HG03575 (cell line): ENCODE measurements at regions not wholly inside any gene's neighbourhood (a gene's known extent, or its start where the extent isn't known, plus 50 kb on each side); places are given as distances from the start of the nearest gene placed in this dataset.

Experiments used
- ATAC-seq: cut with Tn5 transposase; IDR thresholded peaks from one replicate; pipeline ENCODE4 v1.9.1; 2021; ENCODE audit not compliant: unreplicated experiment, insufficient number of reproducible peaks, low FRiP score; ENCODE audit errors: extremely low read depth

DNA sequence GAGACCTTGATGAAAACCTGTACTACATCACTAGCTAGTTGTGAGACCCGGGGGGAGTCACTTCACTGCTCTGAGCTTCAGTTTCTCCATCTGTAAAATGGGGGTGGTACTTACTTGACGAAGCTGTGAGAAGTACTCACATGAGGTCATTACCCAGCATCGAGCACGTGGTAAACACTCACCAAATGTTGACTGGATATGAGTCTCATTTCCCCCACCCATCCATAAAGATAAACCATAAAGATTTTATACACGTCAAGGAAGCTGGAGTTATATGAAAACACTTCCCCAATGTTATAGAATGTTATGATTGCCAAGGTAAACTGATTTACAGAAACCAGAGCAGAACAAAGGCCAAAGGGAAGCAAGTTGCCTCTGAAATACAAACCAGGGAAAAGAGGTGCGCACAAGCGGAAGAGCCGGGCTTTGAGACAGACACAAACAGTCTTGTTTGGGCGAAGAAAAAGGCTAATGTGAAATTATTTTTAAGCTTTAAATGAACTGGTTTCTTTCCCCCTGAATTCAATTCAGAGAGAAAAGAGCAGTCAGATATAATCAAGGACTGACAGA is 536.8 kb downstream of the MED13L start:
- no peak for ATAC-seq

DNA sequence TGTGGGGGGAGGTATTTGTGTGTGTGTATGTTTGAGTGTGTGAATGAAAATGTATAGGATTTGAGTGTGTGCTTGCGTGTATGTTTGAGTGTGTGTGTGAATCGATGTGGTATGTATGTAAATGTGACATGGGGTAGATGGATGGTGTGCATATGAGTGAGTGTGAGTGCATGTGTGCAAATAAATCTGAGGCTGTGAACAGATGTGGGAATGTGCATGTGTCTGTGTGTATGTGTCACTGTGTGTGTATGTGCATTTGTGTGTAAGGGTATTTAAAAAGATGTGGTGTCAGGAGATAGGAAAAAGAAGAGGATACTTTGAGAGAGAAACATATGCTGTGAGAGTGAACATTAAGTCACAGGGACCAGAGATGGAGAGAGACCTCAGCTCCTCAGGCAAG is 539.6 kb downstream of the MED13L start:
- no peak for ATAC-seq

DNA sequence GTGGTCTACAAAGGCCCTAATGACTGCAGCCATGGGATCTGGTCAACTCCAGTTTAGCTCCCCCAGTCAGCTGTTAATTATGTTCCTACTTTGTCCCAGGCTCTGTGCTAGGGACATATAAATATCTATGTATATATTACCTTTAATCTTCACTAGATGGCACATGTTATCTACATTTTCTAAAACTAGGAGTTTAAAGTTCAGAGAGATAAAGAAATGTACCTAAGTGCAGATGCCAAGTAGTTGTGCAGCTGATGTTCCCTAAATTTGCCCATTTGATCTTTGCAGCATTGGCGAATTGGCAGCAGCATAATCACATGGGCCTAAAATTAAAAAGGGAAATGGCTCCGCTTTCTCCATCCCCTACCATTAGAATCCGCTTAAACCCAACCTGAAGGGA is 541.1 kb downstream of the MED13L start:
- ATAC-seq, result no peak

DNA sequence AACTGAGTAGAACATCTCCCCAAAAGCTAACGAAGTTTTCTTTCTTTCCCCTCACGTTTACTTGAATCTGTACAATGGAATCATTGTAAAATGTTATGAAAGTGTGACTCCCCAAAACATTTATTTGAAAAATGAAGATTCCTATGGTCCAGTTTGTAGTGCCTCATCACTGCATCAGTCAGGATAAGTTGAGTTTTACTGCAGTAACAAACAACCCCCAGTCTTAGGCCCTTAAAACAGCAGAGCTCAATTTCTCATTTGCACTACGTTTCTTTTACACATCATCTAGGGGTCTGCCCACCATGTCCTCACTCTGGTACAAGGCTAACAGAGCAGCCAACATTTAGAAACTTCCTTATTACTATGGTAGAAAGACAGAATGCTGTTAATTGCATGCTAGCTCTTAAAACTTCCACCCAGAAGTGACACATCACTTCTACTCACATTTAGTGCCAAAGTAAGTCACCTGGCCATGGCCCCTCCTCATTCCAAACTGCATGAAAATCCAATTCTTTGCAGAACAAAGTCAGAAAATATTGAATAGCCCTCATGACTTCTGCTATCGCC is 546.4 kb downstream of the MED13L start:
- ATAC-seq, result no peak

DNA sequence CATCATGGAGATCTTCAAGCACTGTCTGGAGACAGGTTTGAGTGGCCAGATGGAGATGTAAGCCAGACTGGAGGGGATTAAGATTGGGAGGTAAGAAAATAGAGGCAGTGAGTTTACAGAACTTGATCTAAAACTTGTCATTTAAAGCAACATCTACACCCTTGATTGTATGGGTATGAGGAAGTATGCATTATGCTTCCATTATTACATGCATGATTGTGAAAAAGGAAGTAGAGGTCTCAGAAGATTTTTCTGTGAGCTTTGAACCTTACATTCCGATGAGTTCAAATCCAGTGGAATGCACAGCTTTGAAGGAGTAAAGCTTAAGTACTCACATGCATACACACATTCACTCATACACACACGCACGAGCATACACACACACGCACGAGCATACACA is 550.8 kb downstream of the MED13L start:
- ATAC-seq, result no peak

DNA sequence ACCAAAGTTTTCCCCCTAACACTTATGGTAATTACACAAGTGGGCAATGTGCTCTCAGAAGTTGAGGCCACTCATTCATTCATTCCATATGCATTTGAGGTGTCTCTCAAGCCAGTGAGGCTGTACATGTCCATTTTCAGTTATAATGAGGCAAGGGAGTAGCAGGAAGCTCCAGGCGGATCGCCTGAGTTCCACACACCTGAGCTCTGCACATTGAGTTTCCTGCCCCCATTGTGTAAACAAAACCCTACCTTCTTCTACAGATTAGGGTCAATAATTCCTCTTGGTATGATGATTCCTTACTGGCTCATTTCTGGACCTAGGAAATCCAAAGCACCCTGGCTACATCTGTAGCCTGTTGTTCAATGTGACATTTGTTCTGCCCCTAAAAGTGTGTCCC is 555.3 kb downstream of the MED13L start:
- ATAC-seq, result no peak

DNA sequence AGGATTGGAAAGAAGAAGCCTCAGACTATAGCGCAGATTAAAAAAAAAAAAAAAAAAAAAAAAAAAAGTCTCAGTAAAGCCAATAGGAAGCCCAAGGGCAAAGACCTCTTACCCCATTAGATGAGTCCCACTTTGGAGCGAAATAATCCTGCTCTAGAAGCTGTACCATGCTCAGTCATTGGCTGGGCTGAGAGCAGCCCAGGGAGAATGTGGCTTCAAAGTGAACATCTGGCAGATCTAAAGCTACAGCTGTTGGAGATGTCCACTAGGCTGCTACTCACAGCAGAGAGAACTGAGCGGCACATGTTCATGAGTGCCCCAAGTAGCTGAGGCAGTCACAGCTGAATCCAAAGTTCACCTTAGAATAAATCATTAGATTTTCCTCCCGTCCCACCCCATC is 560.9 kb downstream of the MED13L start:
- ATAC-seq, result no peak

DNA sequence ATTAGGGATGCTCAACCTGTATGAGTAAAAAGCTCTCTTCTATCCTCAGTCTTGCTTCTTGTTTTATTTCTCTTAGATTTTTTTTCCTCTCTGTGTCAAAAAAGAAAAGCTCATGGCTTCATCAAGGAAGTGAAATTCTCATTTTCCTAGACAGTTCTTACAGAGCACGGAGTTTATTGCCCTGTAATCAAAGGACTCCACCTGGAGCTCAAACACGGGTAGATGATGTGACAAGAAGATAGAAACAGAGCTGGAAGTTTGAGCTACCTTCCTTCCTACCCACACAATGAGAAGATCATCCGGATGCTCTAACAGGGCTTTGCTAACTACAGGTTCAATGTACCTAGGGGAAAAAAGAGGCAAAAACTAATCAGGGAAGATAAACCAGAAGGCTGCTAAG is 564.8 kb downstream of the MED13L start:
- ATAC-seq, result no peak

DNA sequence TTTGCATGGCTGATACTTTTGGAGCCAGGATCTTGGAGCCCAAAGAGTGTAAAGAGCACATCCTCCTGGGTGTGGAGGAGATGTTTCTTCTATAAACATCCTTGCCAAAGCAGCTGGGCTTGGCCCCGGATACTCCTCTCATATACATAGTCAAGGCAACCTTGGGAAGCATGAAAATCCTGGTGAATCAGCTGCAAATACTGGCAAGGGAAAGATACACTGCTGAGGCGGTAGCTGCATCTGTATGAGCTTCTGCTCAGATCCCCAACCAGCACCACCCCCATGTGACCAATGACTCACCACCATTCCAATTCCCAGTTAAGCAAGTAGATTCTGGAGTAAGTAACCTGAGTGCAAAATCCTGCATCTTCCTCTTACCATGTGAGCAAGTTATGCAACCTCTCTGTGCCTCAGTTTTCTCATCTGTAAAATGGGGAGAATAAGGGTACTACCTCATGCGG is 567.4 kb downstream of the MED13L start:
- no peak for ATAC-seq

DNA sequence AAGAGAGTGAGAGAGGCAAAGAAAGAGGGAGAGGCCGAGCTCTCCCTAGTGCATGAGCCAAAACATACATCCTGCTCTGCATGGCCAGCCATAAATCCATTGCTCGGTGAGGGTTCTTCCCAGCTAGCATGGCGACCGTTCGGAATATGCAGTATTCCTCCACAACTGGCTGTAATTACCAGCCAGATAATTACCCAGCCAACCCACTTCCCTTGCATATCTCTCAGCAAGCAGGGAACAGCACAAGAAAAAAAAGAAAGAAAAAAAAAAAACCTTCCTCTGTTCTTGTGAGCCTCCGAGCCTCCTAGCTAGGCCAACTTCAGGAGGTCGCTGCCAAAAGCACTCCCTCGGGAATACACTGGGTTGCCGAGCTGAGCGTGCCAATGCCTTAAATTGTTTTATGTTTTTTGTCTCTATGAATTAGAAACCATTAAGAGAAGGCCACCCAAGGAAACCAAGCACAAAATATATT is 567.9 kb downstream of the MED13L start:
- ATAC-seq, result no peak

DNA sequence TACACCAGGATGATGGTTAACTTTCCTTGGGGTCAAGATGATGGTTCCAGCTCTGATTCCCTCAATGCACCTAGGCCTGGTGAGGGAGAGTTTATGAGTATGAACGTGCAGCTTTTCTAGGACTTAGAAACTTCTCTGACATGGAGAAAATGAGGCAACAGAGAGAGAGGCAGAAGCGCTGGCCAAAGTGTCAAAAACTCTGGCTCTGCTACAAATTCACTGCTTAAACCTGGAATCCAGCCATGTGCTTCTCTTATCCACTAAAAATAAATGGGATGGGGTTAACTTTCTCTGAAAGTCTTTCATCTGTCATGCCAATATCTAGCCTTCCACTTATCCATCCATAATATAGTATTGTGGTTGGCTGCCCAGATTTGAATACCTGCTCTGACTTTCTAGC is 568.7 kb downstream of the MED13L start:
- ATAC-seq, result no peak

DNA sequence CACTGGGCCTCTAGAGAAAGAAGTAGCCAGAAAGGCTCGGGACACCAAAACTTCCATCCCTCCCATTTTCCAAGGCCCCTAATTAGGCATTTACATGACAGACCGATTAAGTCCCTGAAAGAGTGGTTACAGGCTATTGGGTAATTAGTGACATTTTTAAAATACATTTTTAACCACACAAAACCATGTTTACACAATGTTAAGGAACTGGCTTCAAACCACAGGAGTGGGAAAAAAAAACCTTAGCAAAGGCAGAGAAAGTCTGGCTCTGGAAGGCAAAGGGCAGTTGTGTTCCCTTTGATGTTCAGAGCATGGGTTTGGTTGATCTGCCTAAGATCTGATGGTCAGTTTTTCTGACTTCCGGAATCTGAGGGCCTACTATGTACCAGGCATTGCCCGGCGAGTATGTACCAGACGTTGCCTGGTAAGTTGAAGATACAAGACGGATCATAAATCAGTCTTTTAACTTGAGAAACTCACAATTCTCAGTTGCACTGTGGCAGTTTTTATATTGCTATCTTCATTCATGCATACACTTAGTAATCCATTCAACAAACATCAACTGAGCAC is 576.5 kb downstream of the MED13L start:
- no peak for ATAC-seq

DNA sequence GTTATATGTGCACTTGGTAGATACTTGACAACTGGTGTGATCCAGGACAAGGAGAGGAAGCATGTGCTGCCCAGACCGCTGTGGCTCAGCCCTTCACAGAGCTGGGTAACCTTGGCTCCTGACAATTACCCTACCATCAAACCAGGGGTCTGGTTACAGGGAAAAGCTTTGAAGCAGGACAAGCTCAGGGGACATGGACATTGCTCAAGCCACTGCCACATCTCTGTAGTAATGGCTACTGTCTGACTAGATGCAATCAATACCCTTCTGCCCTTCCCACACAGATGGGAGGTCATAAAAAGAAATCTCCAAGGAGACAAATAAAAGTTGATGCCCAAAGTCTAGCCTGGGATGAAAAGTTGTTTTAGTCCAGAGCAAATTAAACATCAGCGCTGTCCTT is 577.4 kb downstream of the MED13L start:
- ATAC-seq, result no peak

DNA sequence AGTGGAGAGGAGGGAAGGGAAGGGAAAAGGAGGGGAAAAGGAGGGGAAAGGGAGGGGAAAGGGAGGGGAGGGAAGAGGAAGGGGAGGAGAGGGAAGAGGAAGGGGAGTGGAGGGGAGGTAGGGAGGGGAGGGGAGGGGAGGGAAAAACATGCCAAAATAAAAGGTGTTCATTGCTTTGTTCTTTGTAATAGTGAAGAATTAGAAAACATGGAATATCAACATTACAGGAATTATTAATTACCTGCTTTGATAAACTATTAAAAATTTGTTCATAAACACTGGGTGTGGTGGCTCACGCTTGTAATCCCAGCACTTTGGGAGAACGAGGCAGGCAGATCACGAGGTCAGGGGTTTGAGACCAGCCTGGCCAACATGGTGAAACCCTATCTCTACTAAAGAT is 579.2 kb downstream of the MED13L start:
- ATAC-seq, result no peak

DNA sequence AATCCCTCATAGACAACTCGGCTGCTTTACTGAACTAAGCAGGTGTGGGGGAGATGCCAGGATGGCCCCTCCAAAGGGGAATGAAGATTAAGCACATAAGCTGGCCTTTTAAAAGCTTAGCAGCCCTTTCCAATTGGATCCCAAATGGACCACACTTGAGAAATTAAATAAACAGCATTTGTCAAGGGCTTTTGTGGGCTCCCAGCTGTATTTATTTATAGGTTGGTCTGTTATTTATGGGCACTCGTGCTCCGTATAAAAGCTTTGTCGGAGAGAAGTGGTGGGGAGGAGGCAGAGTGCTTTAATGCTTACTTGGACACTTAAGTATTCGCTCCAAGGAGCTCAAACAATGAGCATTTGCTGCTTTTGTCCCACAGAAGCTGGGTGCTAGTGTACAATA is 580.2 kb downstream of the MED13L start:
- no peak for ATAC-seq

DNA sequence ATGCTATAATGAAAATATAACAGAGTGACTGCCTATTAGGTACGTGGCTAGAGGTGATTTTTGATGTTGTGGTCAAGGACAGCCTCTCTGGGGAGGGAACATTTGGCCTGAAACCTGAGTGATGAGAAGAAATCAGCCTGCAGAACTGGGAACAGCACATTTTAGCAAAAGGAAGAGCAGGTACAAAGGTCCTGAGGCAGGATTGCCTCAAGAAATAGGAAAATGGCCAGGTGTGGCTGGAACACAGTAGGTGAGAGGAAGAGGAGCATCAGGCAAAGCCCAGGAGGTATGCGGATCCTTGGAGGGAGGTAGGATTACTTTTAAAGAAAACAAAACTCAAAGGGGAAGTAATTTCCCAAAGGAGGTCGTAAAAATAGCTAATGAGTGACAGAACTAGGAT is 582.9 kb downstream of the MED13L start:
- no peak for ATAC-seq

DNA sequence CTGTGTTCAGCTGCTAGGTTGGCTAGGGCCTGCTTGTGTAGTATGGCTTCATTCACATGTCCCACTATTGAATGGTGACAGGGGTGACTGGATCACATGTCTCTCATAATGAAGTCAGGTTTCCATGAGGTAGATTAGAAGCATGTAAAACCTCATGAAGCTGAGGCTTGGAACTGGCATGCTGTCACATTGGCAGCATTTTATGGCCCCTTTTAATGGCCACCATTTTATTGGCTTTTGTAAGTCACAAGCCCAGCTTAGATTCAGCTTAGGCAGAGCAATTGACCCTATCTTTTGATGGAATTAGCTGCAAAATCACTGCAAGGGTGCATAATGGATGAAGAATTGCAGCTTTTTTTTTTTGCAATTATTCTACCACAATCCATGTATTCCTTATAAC is 583.5 kb downstream of the MED13L start:
- ATAC-seq, result no peak

DNA sequence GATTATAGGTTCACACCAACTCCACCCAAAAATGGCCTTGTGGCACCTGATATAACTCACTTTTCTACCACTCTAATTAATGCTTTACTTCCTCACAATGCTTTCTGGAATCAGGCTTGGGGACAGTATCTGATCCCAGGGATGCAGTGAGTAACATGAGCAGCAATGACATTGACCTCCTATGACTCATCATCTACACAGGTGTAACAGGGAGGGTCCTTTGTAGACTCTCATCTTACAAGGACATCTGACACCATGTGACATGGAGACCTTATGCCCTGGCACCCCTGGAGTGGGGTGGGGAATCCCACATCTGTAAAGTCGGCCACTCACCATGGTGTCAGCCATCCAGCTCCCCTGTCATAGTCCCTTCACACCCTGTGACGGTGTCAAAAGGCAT is 586.4 kb downstream of the MED13L start:
- no peak for ATAC-seq

DNA sequence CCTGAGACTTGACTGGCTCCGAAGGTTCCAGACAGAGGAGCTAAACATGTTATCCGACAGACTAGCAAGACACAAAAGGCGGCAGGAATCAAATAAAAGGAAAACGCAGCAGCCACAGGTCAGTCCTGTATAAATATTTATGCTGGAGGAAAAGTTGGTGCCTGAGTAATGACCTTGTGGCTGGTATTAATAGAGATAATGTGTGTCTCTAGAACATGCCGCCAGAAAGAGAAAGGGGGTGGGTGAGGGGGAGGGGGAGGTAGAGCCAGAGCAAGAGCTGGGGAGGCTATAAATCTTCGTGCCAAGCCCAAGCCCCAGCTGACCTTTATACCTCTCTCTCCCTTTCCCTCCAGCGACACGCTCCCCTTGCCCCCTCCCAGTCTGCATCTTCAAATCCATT is 590.4 kb downstream of the MED13L start:
- ATAC-seq, result no peak

DNA sequence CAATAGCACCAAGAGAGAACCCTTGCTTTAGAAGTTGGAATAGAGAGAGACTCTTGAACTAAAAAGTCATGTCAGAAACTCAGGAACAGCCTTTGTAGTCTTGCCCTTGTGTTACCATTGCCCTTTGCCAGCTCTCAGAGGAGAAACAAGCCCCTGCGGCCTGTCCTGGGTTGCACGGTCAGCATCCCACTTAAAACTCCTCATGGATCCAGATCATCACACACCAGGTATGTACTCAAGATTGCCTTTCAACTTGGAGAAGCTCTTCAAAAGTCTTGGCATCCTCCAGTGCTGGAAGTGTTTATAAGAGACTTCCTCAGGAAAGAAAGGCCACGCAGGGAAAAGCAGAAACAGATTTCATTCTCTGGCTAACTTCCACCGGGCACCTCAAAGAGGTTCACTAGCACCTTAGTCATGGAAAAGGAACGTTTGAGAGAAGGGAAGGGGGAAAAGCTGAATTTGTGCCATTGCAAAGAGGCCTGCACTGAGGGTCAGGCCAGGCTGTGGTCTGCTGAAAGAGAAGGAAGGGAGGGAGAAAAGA is 594.2 kb downstream of the MED13L start:
- ATAC-seq, result no peak

DNA sequence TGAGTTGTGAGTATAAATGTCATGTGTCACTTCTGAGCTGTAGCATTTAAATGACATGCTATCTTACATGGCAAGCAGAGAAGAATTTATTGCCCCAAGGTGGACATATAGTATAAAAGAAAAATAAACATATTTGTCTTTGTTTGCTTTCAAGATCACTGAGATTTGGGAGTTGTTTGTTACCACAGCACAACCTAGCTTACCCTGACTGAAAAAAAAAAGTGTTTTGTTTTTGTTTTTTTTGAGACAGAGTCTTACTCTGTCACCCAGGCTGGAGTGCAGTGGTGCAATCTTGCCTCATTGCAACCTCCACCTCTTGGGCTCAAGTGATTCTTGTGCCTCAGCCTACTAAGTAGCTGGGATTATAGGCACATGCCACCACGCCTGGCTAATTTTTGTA is 596.5 kb downstream of the MED13L start:
- no peak for ATAC-seq
